K562 (cell line): ENCODE measurements at regions not wholly inside any gene's neighbourhood (a gene's known extent, or its start where the extent isn't known, plus 50 kb on each side); places are given as distances from the start of the nearest gene placed in this dataset.

ENCODE experiments used
- EWSR1 ChIP-seq: fragments of 450-650 bp; IDR thresholded peaks from 2 replicates; pipeline ENCODE4 v1.6.1; 2018; ENCODE audit warnings: borderline replicate concordance, mild to moderate bottlenecking, low read depth, moderate library complexity; ENCODE audit not compliant: partially characterized antibody
- TAF1 ChIP-seq: IDR thresholded peaks from 2 replicates; pipeline ENCODE4 v1.6.1; 2011; ENCODE audit warnings: mild to moderate bottlenecking, low read length, moderate library complexity; ENCODE audit not compliant: insufficient read depth, control insufficient read depth, severe bottlenecking; ENCODE audit errors: extremely low read depth
- ZNF311 ChIP-seq: fragments of 250-450 bp; sonication (Bioruptor Pico); IDR thresholded peaks from 2 replicates; pipeline ENCODE4 v1.4.0; 2020; ENCODE audit warnings: mild to moderate bottlenecking, moderate library complexity
- ZNF41 ChIP-seq: fragments of 250-450 bp; sonication (Bioruptor Pico); conservative IDR thresholded peaks from 2 replicates; pipeline ENCODE4 v1.4.0; 2020; ENCODE audit warnings: mild to moderate bottlenecking
- ZNF609 ChIP-seq: sonication (generic); formaldehyde crosslinking; IDR thresholded peaks from 2 replicates; pipeline ENCODE4 v1.8.1; 2023; ENCODE audit warnings: missing genetic modification reagents, mild to moderate bottlenecking, borderline replicate concordance
- TF ChIP-seq, protein P1 (sequence below), 2 experiments: fragments of 450-650 bp in 1 of 2; sonication (generic) in 1 of 2; formaldehyde crosslinking in 1 of 2; IDR thresholded peaks; 2 replicates each; pipeline versions ENCODE4 v1.7.1 to v1.9.0; 2016 to 2022; ENCODE audit warnings: inconsistent platforms in 1 of 2, mild to moderate bottlenecking in 1 of 2, missing genetic modification reagents in 1 of 2
- TF ChIP-seq, protein P2 (sequence below): fragments of 450-650 bp; IDR thresholded peaks from 2 replicates; pipeline ENCODE4 v1.6.1; 2017; ENCODE audit warnings: mild to moderate bottlenecking, moderate library complexity

- TF ChIP-seq, protein P1, sequence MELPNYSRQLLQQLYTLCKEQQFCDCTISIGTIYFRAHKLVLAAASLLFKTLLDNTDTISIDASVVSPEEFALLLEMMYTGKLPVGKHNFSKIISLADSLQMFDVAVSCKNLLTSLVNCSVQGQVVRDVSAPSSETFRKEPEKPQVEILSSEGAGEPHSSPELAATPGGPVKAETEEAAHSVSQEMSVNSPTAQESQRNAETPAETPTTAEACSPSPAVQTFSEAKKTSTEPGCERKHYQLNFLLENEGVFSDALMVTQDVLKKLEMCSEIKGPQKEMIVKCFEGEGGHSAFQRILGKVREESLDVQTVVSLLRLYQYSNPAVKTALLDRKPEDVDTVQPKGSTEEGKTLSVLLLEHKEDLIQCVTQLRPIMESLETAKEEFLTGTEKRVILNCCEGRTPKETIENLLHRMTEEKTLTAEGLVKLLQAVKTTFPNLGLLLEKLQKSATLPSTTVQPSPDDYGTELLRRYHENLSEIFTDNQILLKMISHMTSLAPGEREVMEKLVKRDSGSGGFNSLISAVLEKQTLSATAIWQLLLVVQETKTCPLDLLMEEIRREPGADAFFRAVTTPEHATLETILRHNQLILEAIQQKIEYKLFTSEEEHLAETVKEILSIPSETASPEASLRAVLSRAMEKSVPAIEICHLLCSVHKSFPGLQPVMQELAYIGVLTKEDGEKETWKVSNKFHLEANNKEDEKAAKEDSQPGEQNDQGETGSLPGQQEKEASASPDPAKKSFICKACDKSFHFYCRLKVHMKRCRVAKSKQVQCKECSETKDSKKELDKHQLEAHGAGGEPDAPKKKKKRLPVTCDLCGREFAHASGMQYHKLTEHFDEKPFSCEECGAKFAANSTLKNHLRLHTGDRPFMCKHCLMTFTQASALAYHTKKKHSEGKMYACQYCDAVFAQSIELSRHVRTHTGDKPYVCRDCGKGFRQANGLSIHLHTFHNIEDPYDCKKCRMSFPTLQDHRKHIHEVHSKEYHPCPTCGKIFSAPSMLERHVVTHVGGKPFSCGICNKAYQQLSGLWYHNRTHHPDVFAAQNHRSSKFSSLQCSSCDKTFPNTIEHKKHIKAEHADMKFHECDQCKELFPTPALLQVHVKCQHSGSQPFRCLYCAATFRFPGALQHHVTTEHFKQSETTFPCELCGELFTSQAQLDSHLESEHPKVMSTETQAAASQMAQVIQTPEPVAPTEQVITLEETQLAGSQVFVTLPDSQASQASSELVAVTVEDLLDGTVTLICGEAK (IDR thresholded peaks at IDR 0.05) = no peak
- TF ChIP-seq, protein P1 (CRISPR knock-in tag; IDR thresholded peaks at IDR 0.05) = no peak
- TF ChIP-seq, protein P2, sequence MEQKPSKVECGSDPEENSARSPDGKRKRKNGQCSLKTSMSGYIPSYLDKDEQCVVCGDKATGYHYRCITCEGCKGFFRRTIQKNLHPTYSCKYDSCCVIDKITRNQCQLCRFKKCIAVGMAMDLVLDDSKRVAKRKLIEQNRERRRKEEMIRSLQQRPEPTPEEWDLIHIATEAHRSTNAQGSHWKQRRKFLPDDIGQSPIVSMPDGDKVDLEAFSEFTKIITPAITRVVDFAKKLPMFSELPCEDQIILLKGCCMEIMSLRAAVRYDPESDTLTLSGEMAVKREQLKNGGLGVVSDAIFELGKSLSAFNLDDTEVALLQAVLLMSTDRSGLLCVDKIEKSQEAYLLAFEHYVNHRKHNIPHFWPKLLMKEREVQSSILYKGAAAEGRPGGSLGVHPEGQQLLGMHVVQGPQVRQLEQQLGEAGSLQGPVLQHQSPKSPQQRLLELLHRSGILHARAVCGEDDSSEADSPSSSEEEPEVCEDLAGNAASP = no peak
- TF ChIP-seq TAF1 (no peak), ZNF311 (no peak), ZNF609 (CRISPR knock-in tag) (no peak), EWSR1 (no peak), ZNF41 (CRISPR knock-in tag) (no peak)
These were observed 104.0 kb upstream of the ATP10B start (continued) for GRCh38 chr5:160956051-160956450.
